NAMALWA (cell line): ENCODE measurements at regions not wholly inside any gene's neighbourhood (a gene's known extent, or its start where the extent isn't known, plus 50 kb on each side); places are given as distances from the start of the nearest gene placed in this dataset.

Experiments used
- DNase-seq: peaks from one replicate; pipeline ENCODE4 v3.0.0-alpha.2; 2015; ENCODE audit warnings: low spot score

DNA sequence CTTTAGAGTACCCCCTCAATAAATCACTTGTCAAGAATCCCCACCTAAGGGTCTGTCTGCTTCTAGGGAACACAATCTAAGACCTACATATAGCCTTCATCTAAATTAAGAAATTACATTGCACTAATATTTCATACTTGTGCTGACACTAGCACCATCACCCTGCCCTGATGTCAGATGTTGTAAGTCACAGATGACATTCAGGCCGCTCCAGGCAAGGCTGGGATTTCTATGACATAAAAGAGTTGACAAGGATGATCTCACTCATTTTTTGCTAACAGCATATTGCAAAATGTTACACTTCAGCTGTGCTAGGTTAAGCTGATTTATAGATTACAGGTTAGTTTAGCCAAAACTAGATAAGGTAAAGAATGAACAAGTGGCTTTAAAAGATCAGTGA, 372.5 kb upstream of the GRIA1 start:
- DNase-seq = no peak

DNA sequence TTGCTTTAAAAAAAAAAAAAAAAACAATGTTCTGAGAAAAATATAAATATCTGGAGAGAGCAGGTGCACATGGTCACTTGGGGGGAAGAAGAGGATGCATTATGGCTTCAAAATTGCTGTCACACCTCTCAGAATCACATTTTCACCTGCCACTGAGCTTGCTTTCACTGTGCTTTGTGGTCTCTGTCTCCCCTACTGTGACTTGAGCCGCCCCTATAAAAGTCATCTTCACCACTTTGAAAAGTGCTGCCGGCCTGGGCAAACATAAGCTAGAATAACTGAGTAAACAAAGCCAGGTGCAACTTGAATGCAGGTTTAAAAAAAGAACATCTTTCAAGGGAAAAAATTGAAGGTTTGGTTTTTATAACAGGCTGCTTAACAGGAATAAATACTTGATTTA, 368.1 kb upstream of the GRIA1 start:
- no peak for DNase-seq

DNA sequence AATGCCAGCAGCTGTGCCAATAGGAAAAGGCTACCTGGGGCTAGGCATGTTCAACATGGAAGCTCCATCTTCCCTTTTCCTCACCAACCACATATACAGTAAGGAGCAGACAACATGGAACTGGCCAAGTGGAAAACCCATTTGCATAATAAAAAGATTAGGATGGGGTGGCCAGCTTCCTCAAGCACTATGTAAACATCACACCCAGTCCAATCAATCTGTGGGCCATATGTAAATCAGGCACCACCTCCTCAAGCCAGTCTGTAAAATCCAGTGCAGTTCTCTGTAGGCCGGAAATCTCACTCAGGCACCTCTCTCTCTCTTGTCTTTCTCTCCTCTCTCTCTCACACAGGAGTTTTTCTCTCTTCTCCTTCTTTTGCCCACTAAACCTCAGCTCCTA, 360.2 kb upstream of the GRIA1 start:
- DNase-seq = no peak

DNA sequence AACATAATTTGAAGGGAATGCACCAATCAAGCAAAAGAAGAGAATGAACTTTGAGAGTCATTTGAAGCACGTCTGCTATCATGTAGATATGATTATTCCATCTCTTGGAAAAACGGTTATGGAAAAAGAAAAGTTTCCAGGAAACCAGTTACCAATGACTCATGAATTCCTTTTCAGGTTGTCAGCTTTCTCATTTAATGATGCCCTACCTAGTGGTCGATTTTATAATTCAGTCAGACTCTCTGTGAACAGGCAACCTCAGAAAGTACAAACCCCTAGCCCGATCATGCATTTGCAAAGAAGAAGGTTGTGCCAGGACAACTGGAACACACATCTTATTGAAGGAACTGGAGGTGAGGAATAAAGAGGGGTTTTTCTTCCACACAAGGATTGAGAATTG, 355.1 kb upstream of the GRIA1 start:
- no peak for DNase-seq

DNA sequence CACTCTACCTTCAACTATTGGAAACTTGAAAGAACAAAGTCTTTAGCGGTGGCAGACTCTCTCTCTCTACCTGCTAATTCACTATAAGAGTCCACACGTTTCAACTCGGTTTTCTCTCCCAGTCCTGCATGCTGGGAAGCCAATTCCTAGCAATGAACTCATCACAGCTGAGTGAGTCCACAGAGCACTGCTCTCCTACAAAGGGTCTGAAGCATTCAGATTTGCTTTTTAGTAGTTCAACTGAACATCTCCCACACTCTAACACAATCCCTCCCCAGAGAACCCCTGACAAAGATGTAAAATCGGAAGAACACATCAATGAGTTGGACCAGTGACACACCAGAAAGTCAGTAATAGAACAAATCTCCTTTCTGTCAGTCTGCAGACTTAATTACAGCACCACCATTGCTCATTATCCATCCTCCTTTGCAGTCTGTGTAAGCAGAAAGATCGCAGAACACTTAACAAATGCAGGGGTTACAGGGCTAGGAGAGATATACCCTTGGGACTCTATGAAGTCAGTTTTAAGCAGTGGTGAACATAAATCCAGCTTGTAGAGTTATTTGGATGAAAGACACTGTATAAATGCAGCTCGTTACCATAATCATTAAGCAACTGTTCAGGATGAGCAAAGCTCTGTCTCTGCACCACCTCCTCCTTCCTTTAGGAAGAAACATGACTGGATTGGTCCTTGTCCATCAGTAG, 353.4 kb upstream of the GRIA1 start:
- DNase-seq = no peak

DNA sequence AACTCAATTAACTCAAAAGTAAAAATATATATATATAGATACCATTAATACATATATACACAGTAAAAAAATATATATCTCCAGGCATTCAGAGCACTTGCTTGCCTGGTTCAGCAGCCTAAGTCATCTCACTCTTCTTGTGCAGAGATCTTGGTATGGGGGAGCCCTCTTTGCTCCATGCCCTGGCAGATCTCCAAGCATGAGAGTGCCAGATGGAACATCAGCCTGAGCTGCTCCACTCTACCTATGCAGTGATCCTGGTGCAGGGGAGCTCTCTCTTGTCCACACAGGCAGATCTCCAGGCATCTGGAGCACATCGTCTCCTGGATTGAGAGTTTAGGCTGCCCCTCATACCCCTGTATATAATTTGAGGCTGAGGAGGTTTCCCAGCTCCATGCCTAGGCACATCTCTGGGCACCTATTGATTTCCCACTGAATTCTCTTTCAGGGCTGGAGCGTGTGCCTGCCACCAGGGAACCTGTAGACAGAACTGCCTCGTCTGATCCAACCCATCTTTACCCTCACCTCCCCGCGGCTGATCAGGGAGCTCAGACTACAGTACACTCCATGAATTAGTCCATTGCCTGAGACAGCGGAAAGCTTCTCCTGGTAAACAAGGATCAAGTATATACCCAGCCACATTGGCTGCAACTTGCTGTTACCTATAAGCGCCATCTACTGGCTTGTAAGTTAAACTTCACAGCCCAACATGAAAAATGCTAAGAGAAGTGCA, 342.4 kb upstream of the GRIA1 start:
- peak; percentile 41 for DNase-seq

DNA sequence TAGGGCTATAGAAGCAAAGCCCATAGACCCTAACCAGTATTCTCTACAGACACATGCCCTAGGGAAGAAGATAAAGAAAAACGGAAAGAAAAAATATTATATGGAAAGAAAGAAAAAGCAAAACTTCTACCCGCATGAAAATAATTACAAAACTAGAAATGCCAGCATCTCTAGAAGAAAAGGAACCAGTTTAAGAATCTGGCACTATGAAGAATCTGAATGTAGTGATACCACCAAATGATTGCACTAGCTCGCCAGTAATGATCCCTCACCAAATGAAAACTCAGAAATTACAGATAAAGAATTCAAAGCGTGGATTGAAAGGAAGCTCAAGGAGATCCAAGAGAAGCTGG, 341.9 kb upstream of the GRIA1 start:
- no peak for DNase-seq

DNA sequence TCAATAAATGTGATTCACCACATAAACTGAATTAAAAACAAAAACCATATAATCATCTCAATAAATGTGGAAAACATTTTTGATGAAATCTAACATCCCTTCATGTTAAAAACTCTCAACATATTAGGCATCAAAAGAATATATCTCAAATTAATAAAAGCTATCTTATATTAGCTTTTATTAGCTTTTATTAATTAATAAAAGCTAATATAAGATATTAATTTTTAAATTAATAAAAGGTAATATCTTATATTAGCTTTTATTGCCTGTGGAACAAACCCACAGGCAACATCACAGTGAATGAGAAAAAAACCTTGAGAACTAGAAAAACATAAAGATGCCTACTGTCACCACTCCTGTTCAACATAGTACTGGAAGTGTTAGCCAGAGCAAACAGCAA, 338.9 kb upstream of the GRIA1 start:
- no peak for DNase-seq

DNA sequence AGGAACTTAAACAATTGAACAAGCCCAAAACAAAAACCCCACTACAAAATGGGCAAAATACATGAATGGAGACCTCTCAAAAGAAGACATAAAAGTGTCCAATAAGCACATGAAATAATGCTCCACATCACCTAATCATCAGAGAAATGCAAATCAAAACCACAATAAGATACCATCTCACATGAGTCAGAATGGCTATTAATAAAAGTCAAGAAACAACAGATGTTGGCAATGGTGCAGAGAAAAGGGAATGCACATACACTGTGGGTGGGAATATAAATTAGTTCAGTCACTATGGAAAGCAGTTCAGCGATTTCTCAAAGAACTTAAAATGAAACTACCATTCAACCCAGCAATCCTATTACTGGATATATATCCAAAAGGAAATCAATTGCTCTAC, 337.4 kb upstream of the GRIA1 start:
- DNase-seq = no peak

DNA sequence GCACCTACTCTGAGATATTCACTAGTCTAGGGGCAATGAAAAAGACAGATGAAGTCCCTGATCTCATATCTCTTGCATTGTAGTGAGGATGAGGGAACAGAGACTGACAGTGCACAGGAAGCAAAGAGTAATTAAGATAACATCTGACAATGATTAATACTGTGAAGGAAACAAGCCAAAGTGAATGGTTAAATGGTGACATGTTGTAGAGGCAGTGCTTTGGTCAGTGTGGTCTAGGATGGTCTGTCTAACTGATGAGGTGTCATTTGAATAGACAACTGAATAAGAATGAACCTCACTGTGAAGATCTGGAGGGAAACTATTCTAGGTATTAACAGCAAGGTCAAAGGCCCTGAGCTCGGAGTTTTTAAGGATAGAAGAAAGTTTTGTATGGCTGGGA, 333.3 kb upstream of the GRIA1 start:
- no peak for DNase-seq

DNA sequence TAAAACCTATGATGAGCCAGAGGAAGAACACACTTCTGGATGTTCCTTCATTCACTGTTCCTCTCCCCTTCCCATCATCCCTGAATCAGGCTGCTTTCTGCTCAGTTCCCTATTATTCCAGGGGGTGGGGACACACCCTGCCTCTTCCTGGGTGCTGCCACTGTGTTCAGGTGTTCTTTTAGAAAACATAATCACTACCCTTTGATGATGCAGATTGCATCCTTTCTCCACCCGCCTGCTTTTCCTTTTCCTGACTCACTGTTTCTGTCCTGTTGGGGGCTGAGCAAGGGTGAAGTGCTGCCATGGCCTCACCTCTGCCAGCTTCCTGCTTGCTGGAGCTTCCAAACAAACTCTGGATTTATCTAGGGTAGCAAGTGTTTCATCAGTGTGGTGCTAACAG, 331.9 kb upstream of the GRIA1 start:
- no peak for DNase-seq

DNA sequence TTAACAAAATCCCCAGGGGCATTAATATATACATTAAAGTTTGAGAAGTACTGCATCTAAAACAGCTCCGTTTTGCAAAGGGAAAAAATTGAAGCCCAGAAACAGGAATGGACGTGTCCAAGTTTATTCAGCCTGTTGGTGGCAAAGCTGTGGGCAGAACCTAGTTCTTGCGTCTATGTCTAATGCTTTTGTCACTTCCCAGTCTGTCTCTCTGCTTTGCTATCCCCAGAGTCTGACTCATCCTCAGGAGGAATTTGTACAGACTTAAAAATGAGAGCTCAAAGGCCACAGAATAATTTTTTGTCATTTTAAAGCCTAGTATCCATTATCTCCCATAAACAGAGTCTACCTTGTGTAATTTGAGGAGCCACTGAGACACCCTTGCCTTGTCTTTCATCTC, 330.9 kb upstream of the GRIA1 start:
- no peak for DNase-seq

DNA sequence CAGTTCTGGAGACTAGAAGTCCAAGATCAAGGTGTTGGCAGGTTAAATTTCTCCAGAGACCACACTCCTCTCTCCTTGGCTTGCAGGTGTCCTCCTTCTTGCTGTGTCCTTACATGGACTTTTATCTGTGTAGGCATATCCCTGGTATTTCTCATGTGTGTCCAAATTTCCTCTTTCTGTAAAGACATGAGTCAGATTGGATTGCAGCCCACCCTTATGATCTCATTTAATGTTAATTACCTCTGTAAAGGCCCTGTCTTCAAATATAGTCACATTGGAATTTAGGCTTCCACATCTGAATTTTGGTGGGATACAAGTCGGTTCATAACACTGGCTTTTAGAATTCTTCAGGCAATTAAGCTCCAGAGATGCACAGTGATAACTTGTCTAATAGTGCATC, 322.2 kb upstream of the GRIA1 start:
- DNase-seq = no peak

DNA sequence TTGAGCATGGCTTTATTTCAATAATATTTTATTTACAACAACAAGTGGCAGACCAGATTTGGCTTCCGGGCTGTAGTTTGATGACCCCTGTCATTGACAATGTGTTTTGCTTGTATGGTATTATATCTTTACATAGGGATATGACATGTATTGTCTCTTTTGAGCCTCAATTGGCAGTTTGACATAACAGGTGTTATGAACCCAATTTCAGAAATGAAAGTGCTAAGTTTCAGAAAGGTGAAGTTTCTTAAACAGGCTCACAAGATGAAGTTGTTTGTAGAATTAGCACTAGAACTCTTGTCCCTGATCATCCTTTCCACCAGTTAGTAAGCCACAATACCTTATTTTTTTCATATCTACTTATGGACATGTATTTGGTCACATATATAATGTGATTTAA, 303.0 kb upstream of the GRIA1 start:
- DNase-seq = no peak

DNA sequence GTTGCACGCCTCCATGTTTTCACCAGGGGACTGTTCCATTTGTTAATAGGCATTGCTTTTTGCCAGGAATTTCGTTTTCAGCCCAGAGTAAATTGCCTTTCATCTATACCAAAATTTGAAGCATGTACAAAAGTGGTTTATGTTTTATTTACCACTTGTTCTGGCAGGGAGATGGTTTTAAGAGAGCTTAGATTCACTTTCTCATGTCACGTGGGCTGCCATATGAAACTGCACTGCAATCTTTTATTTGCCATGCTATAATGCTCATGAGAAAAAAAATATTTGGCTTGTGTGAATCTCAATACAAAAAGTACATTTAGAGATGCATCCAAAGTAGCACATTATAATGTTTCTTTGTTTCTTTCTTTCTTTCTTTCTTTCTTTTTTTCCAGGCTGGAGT, 284.1 kb upstream of the GRIA1 start:
- no peak for DNase-seq

DNA sequence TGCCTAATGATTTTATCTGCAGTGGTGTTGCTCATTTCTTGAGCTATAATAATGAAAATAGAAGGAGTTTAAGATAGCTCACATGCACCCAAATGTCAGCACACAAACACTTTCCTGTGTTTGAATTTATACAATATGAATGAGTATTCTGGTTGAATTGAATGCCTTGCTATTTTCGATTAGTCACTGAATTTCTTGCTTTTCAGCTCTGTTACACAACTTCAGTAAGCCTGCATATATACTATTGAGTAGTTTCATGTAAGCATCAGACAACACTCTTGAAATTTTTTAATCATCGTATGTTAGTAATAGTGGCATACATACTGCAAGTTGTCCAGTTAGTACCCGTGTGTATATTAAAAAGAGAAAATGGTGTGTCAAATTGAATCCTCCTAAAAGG, 281.5 kb upstream of the GRIA1 start:
- no peak for DNase-seq

DNA sequence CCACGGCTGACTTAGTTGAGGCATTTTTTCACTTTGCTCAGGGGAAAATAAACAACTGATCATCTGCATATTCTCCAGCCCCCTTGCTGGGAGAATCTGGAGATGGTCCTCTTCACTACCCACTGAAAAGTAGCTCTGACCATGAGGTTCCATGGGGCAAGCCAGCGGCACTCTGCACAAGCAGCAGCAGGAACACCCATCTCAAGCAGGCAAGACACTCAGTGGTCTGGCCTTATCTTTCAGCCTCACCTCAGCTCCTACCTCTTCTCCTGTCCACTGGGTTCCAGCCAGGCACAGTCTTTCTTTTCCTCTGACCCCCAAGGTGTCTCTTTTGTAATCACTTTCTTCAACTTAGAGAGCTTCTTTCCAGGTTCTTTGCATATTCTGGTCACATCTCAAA, 280.8 kb upstream of the GRIA1 start:
- DNase-seq = no peak

DNA sequence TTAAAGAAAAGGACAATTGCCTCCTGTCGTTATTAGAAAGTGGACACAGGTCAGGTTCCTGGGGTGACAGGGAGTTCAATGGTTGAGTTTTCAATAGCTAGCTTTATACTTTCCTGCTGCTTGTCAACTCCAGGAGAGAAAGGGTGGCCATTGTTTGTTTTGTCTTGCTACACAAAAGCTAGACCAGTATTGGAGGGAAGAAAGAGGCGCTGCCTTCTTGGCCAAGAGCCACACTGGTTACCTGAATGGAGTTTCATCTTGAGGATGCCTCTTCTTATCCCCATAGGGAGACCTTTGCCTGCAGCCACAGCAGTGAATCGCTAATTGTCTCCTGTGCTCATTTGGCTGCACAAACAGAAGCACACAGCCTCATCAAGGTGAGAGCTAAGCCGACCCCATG, 279.4 kb upstream of the GRIA1 start:
- DNase-seq = no peak

DNA sequence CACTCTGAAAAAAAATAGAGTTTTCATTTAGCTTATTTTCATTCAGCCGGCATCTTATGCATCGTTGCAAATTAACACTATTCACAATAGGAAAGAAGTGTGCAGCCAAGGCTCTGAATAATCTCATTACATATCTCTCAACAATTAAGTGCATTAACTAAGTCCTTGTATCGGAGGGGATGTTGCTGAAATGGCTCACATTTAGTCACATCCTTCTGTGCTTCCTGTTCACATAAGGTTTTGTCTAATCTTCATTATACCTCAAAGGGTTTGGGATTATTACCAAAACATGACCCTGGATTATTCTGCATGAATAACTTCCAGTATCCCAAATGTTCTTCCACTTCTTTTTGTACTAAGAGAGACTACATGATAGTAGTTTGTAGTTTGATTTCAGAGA, 278.0 kb upstream of the GRIA1 start:
- DNase-seq = no peak

DNA sequence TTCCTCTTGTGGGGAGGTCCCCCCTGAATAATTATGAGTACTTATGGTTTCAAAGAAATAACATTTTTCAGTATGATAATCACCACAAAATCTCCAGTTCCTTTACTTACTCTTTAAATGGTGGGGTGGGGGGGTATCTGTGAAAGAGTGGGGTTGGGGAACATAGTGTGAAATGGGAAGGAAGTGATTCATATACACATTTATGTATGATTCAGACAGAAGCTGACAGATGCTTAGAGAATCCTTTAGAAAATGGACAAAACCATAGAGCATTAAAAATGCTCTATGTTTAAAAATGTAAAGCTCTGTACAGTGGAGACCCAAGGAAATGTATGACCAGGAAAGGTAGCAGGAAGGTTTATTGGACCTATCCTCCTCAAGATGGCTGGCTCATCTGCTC, 267.5 kb upstream of the GRIA1 start:
- no peak for DNase-seq

DNA sequence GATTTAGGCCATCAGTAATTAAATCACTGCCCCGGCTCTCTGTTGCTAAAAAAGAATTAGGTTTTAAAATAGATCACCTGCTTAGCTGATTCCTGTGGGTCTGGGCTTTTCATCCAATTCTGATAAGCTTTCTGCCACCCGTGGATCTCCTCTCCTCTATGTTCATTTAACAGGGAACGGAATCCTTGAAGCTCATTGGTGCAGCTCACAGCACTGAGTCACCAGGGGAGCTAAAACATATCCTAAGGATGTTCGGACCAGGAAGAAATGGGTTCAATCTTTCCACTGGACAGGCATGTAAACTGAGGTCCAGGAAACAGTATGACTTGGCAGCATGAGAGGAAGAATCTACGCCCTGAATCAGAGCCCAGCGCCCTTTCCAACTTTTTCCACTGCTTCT, 267.1 kb upstream of the GRIA1 start:
- DNase-seq = no peak

DNA sequence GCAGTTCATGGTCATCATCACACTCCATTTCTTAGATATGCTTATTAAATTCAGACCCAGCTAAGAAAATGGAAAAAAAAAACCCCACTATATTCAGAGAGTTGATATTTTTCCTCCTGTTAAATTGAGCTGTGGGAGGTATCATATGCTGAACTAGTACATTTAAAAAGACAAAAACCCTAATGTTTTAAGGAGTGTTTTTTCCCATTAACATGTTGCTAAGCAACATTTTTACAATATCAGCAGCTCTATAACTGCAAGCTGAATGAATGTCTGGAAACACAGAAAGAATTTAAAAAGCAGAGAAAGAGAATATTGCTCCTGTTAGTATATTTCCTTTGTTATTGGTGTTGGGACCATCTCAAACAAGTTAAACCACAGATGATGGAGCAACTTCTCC, 265.8 kb upstream of the GRIA1 start:
- no peak for DNase-seq

DNA sequence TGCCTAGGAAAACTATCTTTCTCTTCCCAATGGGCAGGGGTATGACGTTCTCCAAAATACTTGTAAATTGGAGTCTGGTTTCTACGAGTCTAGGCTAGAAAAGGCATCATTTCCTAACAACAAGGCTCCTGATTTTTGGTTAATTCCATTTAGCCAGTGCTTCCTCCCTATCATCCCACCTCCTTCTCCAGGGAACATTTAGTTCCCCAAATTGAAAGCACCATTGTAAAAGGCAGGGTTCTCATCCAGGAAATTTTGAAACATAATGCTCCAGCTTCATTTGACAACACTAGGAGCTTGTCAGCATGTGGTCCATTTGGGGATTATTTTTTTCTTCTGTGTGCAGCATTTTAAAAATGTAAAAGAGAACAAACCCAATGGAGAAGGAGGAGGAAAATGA, 256.5 kb upstream of the GRIA1 start:
- DNase-seq = no peak

DNA sequence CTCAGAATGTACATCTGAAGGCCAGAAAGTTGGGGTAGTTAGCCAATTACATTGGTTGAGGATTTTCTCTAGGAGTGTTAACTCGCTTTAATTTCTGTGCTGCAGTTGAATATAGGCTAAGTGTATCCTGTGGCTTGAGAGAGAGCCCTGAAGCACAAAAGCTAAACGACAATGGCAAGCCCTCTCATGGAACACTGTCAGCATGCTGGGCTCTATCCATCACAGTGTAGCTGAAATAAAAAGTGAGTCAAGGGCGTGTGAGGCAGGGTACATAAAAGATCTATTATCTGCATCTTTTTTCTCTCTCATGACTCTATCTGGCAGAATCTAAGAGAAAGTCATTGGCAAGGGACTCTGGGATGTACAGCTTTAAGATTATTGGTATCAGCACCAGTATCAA, 254.2 kb upstream of the GRIA1 start:
- DNase-seq = no peak
